ENCODE measurements at regions not wholly inside any gene's neighbourhood (a gene's known extent, or its start where the extent isn't known, plus 50 kb on each side); places are given as distances from the start of the nearest gene placed in this dataset.

DNA sequence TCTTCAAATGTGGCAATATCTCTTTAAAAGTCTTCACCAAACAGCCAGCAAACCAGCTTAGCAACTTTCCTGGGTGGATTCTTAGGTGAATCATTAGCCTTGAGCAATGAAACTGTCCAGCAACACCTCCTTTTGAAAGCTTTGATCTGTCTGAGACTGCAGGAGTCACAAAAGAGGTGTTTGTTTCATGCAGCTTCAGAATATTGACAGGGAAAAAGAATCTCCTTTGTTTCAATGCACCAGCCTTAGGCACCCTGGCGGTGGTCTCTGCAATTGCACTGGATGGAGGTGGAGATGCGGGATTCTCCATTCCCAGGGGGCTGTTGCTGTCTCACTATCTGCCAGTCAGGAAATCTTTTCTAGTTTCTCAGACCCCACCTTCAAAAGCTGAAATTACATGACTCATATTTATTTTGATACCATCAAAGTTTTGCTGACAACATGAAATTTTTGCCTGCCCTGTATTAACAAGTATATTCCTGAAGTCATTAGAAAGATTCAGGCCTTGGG is 76.0 kb upstream of the DSG1 start:
- TF ChIP-seq, protein P1, sequence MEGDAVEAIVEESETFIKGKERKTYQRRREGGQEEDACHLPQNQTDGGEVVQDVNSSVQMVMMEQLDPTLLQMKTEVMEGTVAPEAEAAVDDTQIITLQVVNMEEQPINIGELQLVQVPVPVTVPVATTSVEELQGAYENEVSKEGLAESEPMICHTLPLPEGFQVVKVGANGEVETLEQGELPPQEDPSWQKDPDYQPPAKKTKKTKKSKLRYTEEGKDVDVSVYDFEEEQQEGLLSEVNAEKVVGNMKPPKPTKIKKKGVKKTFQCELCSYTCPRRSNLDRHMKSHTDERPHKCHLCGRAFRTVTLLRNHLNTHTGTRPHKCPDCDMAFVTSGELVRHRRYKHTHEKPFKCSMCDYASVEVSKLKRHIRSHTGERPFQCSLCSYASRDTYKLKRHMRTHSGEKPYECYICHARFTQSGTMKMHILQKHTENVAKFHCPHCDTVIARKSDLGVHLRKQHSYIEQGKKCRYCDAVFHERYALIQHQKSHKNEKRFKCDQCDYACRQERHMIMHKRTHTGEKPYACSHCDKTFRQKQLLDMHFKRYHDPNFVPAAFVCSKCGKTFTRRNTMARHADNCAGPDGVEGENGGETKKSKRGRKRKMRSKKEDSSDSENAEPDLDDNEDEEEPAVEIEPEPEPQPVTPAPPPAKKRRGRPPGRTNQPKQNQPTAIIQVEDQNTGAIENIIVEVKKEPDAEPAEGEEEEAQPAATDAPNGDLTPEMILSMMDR (conservative IDR thresholded peaks at IDR 0.05), result peak; percentile 82
- Mint-ChIP-seq H3K4me1 (ENCODE audit: unreplicated experiment) (peaks cover 30% of the 10 kb centered on the region), H3K4me3 (peak overlapping the region; percentile 76), H3K27ac (peak overlapping the region; percentile 97), H3K36me3 (no peaks in the 10 kb centered on the region), H3K27me3 (no peaks in the 10 kb centered on the region), H3K9me3 (no peaks in the 10 kb centered on the region)
- no peak for DNase-seq (ENCODE audit: extremely low spot score, unreplicated experiment)

DNA sequence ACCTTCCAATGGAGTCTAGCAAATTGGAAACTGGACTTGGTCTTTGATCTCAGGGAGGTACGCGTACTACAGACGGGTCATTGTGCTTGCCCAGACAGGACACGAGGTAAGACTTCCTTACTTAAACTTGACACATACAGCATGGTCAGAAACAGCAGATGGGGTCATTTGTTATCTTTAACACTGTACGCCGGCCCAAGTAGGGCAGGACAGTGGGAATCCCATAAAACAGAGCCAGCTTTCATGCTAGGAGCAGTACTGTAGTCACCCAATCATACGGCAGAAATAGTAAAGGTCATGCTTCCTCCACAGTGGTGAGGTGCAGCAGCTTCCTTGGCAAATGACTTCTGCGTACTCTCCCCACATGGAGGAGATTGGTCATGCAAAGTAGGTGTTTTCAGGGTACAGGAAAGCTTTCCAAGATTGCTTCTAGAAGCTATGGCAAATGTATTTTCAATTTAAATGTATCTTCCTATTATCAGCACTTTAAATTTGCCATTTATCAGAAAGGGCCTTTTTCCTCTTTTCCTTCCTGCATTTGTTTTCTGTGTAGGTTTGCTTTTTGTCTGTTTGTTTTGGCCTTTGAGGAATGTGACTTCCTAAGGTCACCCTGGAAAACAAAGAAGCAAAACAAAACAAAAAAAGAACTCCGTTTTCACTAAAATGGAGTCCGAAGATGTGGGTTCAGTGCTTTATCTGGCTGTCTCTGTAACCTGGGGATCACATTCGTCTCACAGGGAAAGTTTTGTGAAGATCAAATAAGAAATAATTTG is 74.0 kb upstream of the DSG1 start:
- peak overlapping the region; percentile 97 for H3K27ac Mint-ChIP-seq
- peaks cover 35% of the 10 kb centered on the region for H3K4me1 Mint-ChIP-seq (ENCODE audit: unreplicated experiment)
- no peak for DNase-seq (ENCODE audit: extremely low spot score, unreplicated experiment)
- H3K9me3 Mint-ChIP-seq, result no peaks in the 10 kb centered on the region
- peak overlapping the region; percentile 82 for H3K4me3 Mint-ChIP-seq
- TF ChIP-seq, protein P1 (conservative IDR thresholded peaks at IDR 0.05), result no peak
- H3K36me3 Mint-ChIP-seq, result no peaks in the 10 kb centered on the region
- H3K27me3 Mint-ChIP-seq, result no peaks in the 10 kb centered on the region

DNA sequence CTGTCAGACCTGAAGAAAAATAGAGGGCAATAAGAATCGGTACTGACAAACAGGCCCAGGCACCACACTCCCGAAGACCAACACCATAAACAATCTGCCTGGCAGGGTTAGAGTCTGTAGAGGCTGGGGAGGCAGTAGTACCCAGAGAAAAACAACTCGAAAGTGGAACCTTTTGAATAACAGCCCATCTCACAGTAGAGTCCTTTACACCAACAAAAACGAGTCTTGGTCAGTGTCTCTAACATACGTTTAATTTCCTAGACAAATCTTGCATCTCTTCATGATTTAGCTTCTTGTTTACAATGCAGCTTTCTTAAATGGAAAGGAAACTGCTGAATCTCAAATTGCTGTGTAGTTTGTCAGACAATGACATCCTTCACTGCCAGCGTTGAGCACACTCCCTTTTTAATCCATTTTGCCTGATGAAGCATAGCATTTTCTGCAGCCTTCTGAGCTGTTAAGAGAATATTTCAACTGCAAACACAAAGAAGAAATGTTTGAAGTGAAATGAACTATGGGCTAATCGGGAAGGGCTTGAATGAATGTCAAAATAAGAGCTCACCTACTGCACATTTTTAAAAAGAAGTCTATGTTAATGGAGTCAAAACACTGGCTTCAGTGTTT is 73.1 kb upstream of the DSG1 start:
- no peak for DNase-seq (ENCODE audit: extremely low spot score, unreplicated experiment)
- TF ChIP-seq, protein P1 (conservative IDR thresholded peaks at IDR 0.05), result no peak
- peak overlapping the region; percentile 97 for H3K27ac Mint-ChIP-seq
- peak overlapping the region; percentile 82 for H3K4me3 Mint-ChIP-seq
- no peaks in the 10 kb centered on the region for H3K27me3 Mint-ChIP-seq
- no peaks in the 10 kb centered on the region for H3K36me3 Mint-ChIP-seq
- no peaks in the 10 kb centered on the region for H3K9me3 Mint-ChIP-seq
- peaks cover 39% of the 10 kb centered on the region for H3K4me1 Mint-ChIP-seq (ENCODE audit: unreplicated experiment)

DNA sequence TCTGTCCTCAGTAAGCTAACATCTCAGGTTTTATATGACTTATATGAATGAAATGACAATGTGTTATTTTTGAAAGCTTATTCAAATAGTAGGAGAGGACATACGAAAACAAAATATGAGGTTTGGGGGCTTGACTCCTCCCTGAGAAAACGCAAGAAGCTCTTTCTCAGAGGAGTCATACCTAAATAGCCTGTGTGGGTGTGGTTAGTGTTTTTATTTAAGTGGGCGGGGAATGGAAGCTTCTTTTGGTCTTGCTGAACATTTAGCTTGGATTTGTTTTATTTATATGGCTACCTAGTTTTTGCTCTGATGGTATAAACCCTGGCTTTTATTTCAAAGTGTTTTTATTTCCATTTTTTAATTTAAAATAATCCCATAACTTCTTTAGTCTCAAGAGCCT is 72.1 kb upstream of the DSG1 start:
- no peak for DNase-seq (ENCODE audit: extremely low spot score, unreplicated experiment)
- H3K9me3 Mint-ChIP-seq, result no peaks in the 10 kb centered on the region
- no peaks in the 10 kb centered on the region for H3K27me3 Mint-ChIP-seq
- TF ChIP-seq, protein P1 (conservative IDR thresholded peaks at IDR 0.05), result no peak
- peak overlapping the region; percentile 80 for H3K27ac Mint-ChIP-seq
- H3K4me1 Mint-ChIP-seq (ENCODE audit: unreplicated experiment), result peaks cover 39% of the 10 kb centered on the region
- H3K36me3 Mint-ChIP-seq, result no peaks in the 10 kb centered on the region
- H3K4me3 Mint-ChIP-seq, result peak overlapping the region; percentile 71

DNA sequence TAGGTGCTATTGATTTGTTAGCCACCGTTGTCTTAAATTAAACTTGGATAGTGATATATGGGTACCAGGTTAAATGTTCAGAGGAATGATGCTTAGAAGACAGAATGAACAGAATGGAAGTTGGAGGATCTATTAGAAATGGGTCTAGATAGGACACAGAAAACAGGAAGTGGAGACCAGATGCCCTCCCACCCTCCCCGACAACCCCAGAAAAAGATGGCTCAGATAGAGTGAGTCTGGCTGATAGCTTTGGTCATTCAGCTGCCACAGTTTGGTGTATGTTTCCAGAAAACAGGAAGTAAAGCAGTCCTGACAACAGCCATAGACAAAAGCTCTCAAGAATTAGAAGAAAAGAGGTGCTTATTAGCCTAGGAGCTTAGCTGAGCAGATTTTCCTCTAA is 71.5 kb upstream of the DSG1 start:
- Mint-ChIP-seq H3K9me3 (no peaks in the 10 kb centered on the region), H3K4me1 (ENCODE audit: unreplicated experiment) (peaks cover 39% of the 10 kb centered on the region), H3K4me3 (peak overlapping the region; percentile 46), H3K27ac (peak overlapping the region; percentile 80), H3K36me3 (no peaks in the 10 kb centered on the region), H3K27me3 (no peaks in the 10 kb centered on the region)
- DNase-seq (ENCODE audit: extremely low spot score, unreplicated experiment), result no peak
- TF ChIP-seq, protein P1 (conservative IDR thresholded peaks at IDR 0.05), result no peak
